ENCODE measurements at regions not wholly inside any gene's neighbourhood (a gene's known extent, or its start where the extent isn't known, plus 50 kb on each side); places are given as distances from the start of the nearest gene placed in this dataset.
"Not testable (repeated sequence)": the region's sequence is repeated elsewhere in the genome, so short reads cannot be mapped to it uniquely, and the experiment has no call there.

- DNase-seq, result no peak
These were observed 170.9 kb upstream of the THBS1 start for GRCh38 chr15:39409876-39410530.

DNA sequence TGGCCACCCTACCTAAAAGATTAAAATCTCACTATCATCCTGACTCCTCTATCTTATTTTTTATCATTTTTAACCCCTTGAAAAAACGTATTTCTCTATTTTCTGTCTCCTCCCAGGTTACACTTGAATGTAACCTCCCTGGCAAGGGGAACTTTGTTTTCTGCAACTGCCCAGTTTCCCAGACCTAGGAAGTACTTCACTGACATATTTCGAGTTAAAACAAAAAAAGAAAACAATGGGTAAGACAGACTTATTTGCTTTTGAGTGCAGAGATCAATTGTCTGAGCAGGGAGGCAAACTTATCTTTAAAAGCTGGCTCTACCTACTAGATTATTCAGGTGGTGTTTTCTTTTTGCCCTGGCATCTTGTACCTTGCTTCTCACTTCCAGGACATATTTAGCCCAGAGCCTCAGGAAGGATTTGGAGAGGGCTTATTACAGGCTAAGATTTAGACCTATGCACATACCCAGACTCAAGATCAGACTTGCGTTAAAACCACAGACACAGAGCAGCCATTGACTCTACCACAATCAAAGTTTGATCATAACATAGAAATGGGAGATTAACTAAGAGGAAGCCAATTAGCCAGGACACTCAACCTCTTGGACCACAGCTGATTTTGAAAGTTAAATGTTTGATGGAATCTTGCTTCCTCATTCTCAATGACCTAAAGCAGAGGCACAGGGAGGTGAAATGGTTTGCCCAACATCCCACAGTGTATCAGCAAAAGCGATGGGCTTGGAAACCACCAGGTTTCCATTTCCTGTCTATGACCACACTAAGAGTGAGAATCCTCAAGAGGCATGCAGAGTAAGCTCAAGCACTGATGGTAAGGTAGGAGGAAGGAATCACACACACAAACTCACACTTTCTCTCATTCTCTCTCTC lies 169.5 kb upstream of the THBS1 start:
- peak in 1 of 5 donors; percentile 41 for DNase-seq

DNA sequence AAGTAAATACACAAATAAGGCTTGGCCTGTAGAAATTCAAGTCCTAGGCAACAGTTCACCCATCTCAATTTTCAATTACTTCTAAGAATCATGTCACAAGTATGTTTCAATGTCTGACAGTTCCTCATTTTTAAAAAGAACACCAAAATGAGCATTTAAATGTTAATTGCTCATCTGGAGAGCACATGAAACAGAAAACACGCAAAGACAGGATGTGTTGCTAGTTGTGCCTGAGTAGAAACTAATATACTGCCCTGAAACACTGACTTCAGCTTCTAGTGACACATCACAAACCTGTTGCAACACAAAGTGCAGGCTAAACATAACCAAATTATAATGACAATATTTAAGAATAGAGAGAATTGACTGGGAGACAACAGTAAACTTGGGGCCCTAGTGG lies 167.3 kb upstream of the THBS1 start:
- DNase-seq, result peak in 1 of 5 donors; percentile 24

- no peak for DNase-seq
These were observed 166.7 kb upstream of the THBS1 start for GRCh38 chr15:39414201-39414600.

- no peak for DNase-seq
These were observed 165.2 kb upstream of the THBS1 start for GRCh38 chr15:39415634-39416033.

GRCh38 chr15:39416258-39416657 lies 164.6 kb upstream of the THBS1 start:
- no peak for DNase-seq

- DNase-seq, result no peak
These were observed 163.3 kb upstream of the THBS1 start for GRCh38 chr15:39417366-39418134.

- DNase-seq, result no peak
These were observed 161.2 kb upstream of the THBS1 start for GRCh38 chr15:39419651-39420050.

DNA sequence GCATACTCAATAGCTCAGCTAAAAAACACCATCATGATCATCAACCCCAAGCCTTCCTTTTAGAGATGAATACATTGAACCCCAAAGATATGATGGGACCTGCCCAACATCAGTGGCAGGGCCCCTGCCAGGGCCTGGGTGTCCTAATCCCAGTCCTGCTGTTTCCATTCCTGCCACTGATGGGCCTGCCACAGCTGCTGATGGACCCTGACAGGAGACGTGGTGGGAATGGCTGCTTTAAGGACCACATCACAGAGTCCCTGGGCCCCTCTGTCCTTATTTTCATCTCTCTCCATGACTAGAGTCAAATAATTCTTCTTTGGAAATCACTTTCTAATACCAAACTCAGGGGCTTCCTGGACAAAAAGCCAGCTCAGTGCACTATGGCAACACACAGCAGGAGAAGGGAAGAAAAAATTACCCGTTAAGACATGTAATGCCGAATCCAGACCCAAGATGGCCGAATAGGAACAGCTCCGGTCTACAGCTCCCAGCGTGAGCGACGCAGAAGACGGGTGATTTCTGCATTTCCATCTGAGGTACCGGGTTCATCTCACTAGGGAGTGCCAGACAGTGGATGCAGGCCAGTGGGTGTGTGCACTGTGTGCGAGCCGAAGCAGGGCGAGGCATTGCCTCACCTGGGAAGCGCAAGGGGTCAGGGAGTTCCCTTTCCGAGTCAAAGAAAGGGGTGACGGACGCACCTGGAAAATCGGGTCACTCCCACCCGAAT lies 160.6 kb upstream of the THBS1 start:
- not testable (repeated sequence) for DNase-seq

GRCh38 chr15:39420853-39421192 lies 160.1 kb upstream of the THBS1 start:
- DNase-seq, result not testable (repeated sequence)

DNA sequence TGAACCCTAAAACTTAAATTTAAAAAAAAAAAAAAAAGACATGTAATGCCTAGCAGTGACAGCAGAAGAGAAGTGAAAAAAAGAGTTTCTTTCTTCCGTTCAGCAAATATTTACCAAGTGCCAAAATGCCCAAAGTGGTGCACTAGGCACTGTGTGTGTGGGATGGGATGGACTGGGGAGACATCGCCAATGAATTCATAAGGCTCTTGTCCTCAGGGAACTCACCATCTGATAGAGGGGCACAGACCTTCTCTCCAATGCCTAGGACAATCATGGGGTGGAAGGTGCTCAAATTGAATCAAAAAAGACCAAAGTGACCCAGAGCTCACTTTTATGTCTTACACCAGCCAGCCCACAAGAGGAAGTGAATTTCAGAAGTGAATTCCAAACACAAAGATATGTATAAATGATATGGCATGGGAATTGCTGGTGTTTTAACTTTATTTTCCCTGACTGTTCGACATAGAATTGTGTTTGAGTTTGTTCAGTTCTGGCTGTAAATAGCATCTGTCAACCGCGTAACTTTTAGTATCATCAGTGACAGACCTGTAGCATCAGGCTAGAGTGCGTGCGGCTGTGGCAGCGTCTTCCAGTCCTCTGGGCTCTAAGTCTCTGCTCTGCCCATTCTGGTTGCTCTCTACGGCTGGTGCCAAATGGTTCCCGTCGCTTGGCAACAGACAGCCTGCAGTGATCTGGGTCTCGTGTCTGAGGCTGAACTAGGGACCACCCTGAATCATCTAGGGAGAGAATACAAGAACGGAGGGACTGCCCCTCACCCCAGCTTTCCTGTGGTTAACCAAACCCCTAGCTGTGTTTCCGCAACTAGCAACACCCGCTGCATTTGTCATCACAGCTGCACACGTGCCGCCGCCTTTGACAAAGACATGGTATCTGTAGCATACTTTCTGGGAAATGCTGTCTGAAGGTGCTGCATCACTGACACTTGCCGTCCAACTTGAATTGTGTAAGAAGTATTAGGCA lies 154.0 kb upstream of the THBS1 start:
- DNase-seq, result peak in 4 of 5 donors; percentile 13 to 87 (median 24)

DNA sequence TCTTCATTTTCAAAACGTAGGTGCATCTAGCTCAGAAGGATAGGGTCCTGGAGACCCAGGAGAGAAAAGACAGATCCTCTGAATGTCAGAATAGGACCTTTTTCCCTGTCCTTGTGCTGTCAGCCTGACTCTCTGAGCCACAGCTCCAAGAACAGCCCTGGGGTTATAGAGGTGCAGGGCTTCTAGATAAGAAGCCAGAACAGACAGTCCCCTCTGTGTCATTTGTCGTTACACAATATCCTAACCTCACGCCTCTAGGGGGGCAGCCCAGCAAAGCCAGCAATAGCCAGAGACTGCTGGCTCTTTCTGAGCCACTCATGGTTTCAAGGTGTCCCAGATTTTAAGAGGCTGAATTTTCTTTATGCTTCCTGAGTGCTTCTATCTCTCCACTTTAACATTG lies 153.2 kb upstream of the THBS1 start:
- peak in 1 of 5 donors; percentile 3 for DNase-seq

- DNase-seq, result peak in 1 of 5 donors; percentile 43
These were observed 151.0 kb upstream of the THBS1 start for GRCh38 chr15:39429898-39430357.

- no peak for DNase-seq
These were observed 150.5 kb upstream of the THBS1 start for GRCh38 chr15:39430389-39430788.

DNA sequence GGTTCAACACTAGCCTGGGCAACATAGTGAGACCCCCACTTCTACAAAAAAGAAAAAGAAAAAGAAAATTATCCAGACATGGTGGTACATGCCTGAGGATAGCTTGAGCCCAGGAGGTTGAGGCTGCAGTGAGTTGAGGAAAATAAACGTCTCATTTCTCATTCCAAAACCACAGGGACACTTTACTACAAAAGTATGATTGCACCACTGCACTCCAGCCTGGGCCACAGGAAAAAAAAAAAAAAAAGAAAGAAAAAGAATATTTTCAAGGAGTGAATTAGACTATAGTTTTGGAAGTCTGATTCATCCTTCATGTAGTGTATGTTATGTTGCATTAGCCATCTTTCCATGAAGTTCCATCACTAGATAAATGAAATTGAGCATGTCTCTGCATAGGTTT lies 149.5 kb upstream of the THBS1 start:
- no peak for DNase-seq

DNA sequence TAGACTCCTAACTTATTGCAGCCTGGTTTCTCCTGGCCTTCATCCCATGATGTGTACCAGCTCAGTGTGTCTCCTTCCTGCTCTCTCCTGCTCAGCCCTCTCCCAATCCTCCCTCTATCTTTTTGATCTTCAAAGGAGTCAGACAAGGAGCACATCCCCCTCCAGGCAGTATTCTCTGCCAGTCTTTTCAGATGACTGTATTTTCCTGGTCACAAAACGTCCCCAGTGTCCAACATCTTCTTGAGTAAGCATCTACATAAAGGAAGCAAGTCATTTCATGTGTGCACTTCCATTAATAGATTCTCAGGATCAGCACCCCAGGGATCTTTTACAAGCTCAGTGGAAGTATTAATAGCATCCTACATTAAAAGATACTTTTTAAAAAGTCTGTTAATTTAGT lies 148.9 kb upstream of the THBS1 start:
- DNase-seq, result no peak

DNA sequence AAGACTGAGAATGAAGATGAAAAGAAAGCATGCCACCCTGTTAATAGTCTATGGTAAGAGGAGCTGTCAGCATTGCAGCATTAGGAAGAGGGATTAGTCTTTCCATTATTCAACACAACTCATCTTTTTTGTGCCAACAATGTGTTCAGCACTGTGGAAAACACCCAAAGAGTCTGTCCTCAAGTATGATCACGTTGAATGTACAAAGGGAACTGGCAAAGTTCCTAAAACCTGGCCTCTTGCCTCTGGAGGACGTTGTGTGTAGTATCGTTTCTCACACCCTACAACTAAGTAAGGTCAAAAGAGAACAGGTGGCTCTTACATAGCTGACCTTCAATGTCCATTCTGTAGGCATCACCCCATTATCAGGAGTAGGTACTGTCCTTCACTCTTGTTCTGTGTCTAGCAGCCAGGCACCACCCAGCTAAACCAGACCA lies 147.9 kb upstream of the THBS1 start:
- DNase-seq, result no peak

- no peak for DNase-seq
These were observed 147.5 kb upstream of the THBS1 start for GRCh38 chr15:39433376-39433775.

DNA sequence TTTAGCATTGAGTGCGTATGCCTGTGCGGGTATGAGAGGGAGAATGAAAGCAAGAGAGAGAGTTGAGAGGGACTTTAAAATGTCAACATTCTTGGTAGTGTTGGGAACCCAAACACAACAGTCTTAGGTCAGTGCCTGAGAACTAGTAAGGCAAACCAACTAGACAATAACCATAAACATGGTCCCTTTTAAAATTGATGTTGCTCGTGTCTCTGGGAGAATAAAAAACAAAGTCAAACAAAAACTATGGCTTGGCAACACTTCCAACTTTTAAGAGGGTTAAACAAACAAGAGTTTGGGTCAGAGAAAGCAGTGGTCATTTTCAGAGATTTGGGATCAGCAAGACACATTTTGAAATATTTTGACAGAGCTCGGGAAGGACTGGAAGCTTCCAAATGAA lies 146.7 kb upstream of the THBS1 start:
- DNase-seq, result no peak

GRCh38 chr15:39434751-39435238 lies 146.1 kb upstream of the THBS1 start:
- DNase-seq, result no peak

GRCh38 chr15:39435244-39435643 lies 145.6 kb upstream of the THBS1 start:
- DNase-seq, result no peak

All from T-helper 1 cell (primary cell).